Prostate gland (tissue), 2 donors: ENCODE measurements at regions not wholly inside any gene's neighbourhood (a gene's known extent, or its start where the extent isn't known, plus 50 kb on each side); places are given as distances from the start of the nearest gene placed in this dataset.

Experiments used
- DNase-seq: peaks from one replicate; pipeline ENCODE4 v3.0.0-alpha.2; 2019; ENCODE audit warnings: low spot score
- H3K27ac ChIP-seq, 2 donors: fragments of 200-600 bp; sonication (generic); 2 replicates each; pipeline ENCODE4 v1.5.1; 2017 to 2019
- H3K27me3 ChIP-seq: fragments of 200-600 bp; sonication (generic); replicated peaks from 2 replicates; pipeline ENCODE4 v1.5.1; 2019; ENCODE audit not compliant: insufficient read depth
- H3K36me3 ChIP-seq, 2 donors: fragments of 200-600 bp; sonication (generic); 1 replicate in 1 of 2; 2 replicates in 1 of 2; pipeline versions ENCODE4 v1.5.1 to v1.8.1; 2017 to 2019
- H3K4me1 ChIP-seq: fragments of 200-600 bp; sonication (generic); replicated peaks from 2 replicates; pipeline ENCODE4 v1.5.1; 2019
- H3K4me3 ChIP-seq, 2 donors: fragments of 200-600 bp; sonication (generic); 2 replicates each; pipeline ENCODE4 v1.5.1; 2017 to 2019
- H3K9me3 ChIP-seq: fragments of 200-600 bp; sonication (generic); 2 replicates; pipeline ENCODE4 v1.5.1; 2017
- POLR2A ChIP-seq: fragments of 450-650 bp; IDR thresholded peaks from one replicate; pipeline ENCODE4 v1.6.1; 2016; ENCODE audit warnings: antibody characterized with exemption, mild to moderate bottlenecking
- POLR2AphosphoS5 ChIP-seq: sonication (generic); formaldehyde crosslinking; IDR thresholded peaks from one replicate; pipeline ENCODE4 v1.6.1; 2017; ENCODE audit warnings: antibody characterized with exemption
- WGBS: methylation state at CpG from one replicate; pipeline ENCODE4 v1.1.5; 2018; 5-methylcytosine and 5-hydroxymethylcytosine counted together
- intact Hi-C: fragments of 100-400 bp; cut with DNase I; formaldehyde crosslinking; loops from one replicate; pipeline ENCODE4 v1.14.2; 2022
- TF ChIP-seq, protein P1 (sequence below), 4 experiments: fragments of 200-600 bp in 2 of 4; fragments of 450-650 bp in 2 of 4; sonication (generic) in 2 of 4; IDR thresholded peaks; 1 replicate in 3 of 4; 2 replicates in 1 of 4; pipeline ENCODE4 v1.5.1; 2016 to 2019; ENCODE audit warnings: antibody characterized with exemption in 4 of 4, mild to moderate bottlenecking in 2 of 4, moderate library complexity in 2 of 4

DNA sequence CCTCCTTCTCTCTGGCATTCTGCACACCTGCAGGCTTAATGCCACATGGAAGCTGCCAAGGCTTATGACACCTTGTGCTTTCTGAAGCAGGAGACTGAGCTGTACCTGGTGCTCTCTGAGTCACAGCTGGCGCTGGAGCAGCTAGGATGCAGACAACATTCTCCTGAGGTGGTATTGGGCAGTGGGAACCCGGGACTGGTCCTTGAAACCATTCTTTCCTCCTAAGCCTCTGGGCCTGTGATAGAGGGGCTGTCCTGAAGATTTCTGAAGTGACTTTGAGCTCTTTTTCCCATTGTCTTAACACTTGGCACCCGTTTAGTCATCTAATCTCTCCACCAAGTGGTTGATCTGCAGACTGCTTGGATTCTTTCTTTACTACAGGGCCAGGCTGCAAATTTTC, 508.4 kb downstream of the TFEC start:
- Histone ChIP-seq H3K27me3 (no peaks in the 10 kb centered on the region), H3K27ac (no peak overlapping the region), H3K4me1 (no peaks in the 10 kb centered on the region), H3K4me3 (no peak overlapping the region), H3K36me3 (no peaks in the 10 kb centered on the region), H3K9me3 (no peaks in the 10 kb centered on the region)
- TF ChIP-seq, protein P1, sequence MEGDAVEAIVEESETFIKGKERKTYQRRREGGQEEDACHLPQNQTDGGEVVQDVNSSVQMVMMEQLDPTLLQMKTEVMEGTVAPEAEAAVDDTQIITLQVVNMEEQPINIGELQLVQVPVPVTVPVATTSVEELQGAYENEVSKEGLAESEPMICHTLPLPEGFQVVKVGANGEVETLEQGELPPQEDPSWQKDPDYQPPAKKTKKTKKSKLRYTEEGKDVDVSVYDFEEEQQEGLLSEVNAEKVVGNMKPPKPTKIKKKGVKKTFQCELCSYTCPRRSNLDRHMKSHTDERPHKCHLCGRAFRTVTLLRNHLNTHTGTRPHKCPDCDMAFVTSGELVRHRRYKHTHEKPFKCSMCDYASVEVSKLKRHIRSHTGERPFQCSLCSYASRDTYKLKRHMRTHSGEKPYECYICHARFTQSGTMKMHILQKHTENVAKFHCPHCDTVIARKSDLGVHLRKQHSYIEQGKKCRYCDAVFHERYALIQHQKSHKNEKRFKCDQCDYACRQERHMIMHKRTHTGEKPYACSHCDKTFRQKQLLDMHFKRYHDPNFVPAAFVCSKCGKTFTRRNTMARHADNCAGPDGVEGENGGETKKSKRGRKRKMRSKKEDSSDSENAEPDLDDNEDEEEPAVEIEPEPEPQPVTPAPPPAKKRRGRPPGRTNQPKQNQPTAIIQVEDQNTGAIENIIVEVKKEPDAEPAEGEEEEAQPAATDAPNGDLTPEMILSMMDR (IDR thresholded peaks at IDR 0.05) = no peak
- no peak for TF ChIP-seq POLR2A
- no peak for TF ChIP-seq POLR2AphosphoS5
- WGBS = 96% methylated on average over 3 of the region's 3 CpGs
- DNase-seq = no peak
- intact Hi-C loops = no loop called here

DNA sequence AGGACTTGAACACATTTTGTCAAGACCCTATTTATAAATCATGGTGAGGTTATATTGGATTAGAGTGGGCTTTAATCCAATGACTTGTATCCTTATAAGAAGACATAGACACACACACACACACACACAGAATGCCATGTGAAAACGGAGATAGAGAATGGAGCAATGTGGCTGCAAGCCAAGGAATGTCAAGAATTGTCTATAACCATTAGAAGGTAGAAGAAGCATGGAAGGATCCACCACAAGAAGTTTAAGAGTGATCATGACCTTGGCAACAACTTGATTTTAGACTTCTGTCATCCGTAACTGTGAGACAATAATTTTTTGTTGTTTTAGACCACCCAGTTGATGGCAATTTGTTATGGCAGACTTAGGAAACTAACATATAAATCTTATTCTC, 514.2 kb downstream of the TFEC start:
- H3K27ac ChIP-seq = no peak overlapping the region
- intact Hi-C loops = no loop called here
- H3K27me3 ChIP-seq = no peaks in the 10 kb centered on the region
- TF ChIP-seq, protein P1 (IDR thresholded peaks at IDR 0.05) = no peak
- TF ChIP-seq POLR2AphosphoS5 = no peak
- H3K9me3 ChIP-seq = no peaks in the 10 kb centered on the region
- no peak for DNase-seq
- H3K36me3 ChIP-seq = no peaks in the 10 kb centered on the region
- H3K4me1 ChIP-seq = no peaks in the 10 kb centered on the region
- 62% methylated on average over 2 of the region's 2 CpGs for WGBS
- no peak overlapping the region for H3K4me3 ChIP-seq

DNA sequence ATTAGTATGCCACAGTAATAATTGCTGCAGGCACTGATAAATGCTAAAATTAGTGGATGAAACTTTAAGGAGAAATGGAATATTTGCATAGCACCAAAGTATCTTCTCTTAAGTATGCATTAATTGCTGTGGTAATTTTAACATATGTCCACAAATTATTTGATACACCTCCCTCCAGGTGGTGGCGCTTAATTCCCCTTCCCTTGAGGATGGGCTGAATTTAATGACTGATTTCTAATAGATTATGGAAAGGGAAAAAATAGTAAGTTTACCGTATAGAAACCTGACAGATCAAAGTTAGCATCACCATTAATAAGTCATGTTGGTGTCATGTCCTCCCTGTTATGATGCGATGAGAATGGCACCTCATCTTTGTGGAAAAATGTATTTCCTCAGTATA, 519.2 kb downstream of the TFEC start:
- TF ChIP-seq, protein P1 (IDR thresholded peaks at IDR 0.05) = no peak
- TF ChIP-seq POLR2AphosphoS5 (no peak), POLR2A (no peak)
- Histone ChIP-seq H3K27me3 (no peaks in the 10 kb centered on the region), H3K4me3 (no peak overlapping the region), H3K27ac (no peak overlapping the region), H3K36me3 (no peaks in the 10 kb centered on the region), H3K4me1 (no peaks in the 10 kb centered on the region), H3K9me3 (no peaks in the 10 kb centered on the region)
- intact Hi-C loops = no loop called here
- no peak for DNase-seq
- WGBS = 95% methylated on average over 3 of the region's 3 CpGs

DNA sequence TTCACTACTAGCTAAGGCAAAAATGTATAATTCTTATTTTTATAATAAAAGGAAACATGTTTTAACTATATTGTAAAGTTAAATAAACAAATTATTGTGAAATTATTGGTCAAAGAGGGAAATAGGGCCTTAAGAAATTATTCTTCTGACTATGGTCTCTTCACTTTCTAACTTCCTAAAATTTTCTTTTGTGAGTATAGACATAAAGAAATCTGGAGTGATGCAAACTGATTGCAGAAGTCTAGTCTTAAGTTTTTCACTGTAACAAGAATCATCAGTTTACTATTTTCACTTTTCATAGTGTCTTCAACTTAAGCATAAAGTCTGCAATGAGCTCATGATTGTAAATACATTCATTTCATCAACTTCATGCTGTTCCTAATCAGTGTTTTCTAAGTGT, 525.4 kb downstream of the TFEC start:
- Histone ChIP-seq H3K4me3 (no peak overlapping the region), H3K9me3 (no peaks in the 10 kb centered on the region), H3K36me3 (no peaks in the 10 kb centered on the region), H3K27me3 (no peaks in the 10 kb centered on the region), H3K27ac (no peak overlapping the region), H3K4me1 (no peaks in the 10 kb centered on the region)
- no peak for DNase-seq
- intact Hi-C loops = no loop called here
- TF ChIP-seq, protein P1 (IDR thresholded peaks at IDR 0.05) = no peak
- TF ChIP-seq POLR2AphosphoS5 = no peak
- TF ChIP-seq POLR2A = no peak

DNA sequence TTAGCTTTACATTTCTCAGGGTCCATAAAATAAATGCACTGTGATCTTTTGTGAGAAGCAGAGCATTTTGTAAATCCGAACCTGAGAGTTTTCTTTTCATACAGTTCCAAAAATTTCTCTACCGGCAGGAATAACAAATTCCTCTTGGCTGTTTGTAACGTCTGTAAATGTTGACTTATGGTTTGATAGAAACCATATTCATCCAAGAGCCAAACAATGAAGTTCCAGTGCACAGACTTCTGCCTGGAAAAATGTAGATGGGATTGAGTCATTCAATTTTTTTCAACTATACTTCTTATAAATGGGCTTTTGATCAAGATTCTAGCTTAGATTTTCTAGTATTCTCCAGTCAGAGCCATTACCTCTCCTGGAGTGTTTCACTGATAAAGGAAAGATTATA, 530.6 kb downstream of the TFEC start:
- no peaks in the 10 kb centered on the region for H3K27me3 ChIP-seq
- H3K4me3 ChIP-seq = no peak overlapping the region
- H3K27ac ChIP-seq = no peak overlapping the region
- H3K36me3 ChIP-seq = no peaks in the 10 kb centered on the region
- TF ChIP-seq POLR2A = no peak
- peak; percentile 14 for TF ChIP-seq POLR2AphosphoS5
- 8% methylated on average over 3 of the region's 3 CpGs for WGBS
- no peak for DNase-seq
- H3K4me1 ChIP-seq = no peaks in the 10 kb centered on the region
- intact Hi-C loops = no loop called here
- H3K9me3 ChIP-seq = no peaks in the 10 kb centered on the region
